ENCODE measurements at regions not wholly inside any gene's neighbourhood (a gene's known extent, or its start where the extent isn't known, plus 50 kb on each side); places are given as distances from the start of the nearest gene placed in this dataset.

GRCh38 chrX:149313871-149314371, 191.2 kb downstream of the IDS start:
- ChIA-PET POLR2A (no interaction called here), CTCF (no interaction called here)
- DNase-seq (ENCODE audit: extremely low spot score), result no peak
- TF ChIP-seq CTCF (IDR thresholded peaks at IDR 0.05; ENCODE audit: control extremely low read depth, extremely low read depth, low read depth, missing control alignments), result no peak

- no peak for TF ChIP-seq CTCF (IDR thresholded peaks at IDR 0.05; ENCODE audit: control extremely low read depth, extremely low read depth, low read depth, missing control alignments)
- ChIA-PET CTCF (no interaction called here), POLR2A (no interaction called here)
- no peak for DNase-seq (ENCODE audit: extremely low spot score)
These were observed 192.1 kb downstream of the IDS start for GRCh38 chrX:149312988-149313387.

- no peak for DNase-seq (ENCODE audit: extremely low spot score)
- TF ChIP-seq CTCF (IDR thresholded peaks at IDR 0.05; ENCODE audit: control extremely low read depth, extremely low read depth, low read depth, missing control alignments), result no peak
- POLR2A ChIA-PET, result no interaction called here
- CTCF ChIA-PET, result no interaction called here
These were observed 193.0 kb downstream of the IDS start for GRCh38 chrX:149312097-149312496.

- ChIA-PET CTCF (interaction anchor here (1.3 kb wide), 1 partner anchor 16 kb away, joined by 6 read pairs; no protein-coding TSS in a partner anchor), POLR2A (no interaction called here)
- no peak for DNase-seq (ENCODE audit: extremely low spot score)
- no peak for TF ChIP-seq CTCF (IDR thresholded peaks at IDR 0.05; ENCODE audit: control extremely low read depth, extremely low read depth, low read depth, missing control alignments)
These were observed 202.4 kb downstream of the IDS start for GRCh38 chrX:149302705-149303104.

- DNase-seq (ENCODE audit: extremely low spot score), result no peak
- ChIA-PET CTCF (interaction anchor here (1.8 kb wide), 1 partner anchor 11 kb away, joined by 6 read pairs; no protein-coding TSS in a partner anchor), POLR2A (no interaction called here)
- TF ChIP-seq CTCF (IDR thresholded peaks at IDR 0.05; ENCODE audit: control extremely low read depth, extremely low read depth, low read depth, missing control alignments), result no peak
These were observed 207.0 kb downstream of the IDS start for GRCh38 chrX:149298111-149298510.

GRCh38 chrX:149296092-149296491, 209.0 kb downstream of the IDS start:
- no peak for DNase-seq (ENCODE audit: extremely low spot score)
- TF ChIP-seq CTCF (IDR thresholded peaks at IDR 0.05; ENCODE audit: control extremely low read depth, extremely low read depth, low read depth, missing control alignments), result no peak
- CTCF ChIA-PET, result interaction anchor here (1.2 kb wide), 1 partner anchor 8 kb away, joined by 4 read pairs; no protein-coding TSS in a partner anchor
- POLR2A ChIA-PET, result no interaction called here
